BLaER1 (cell line): ENCODE measurements at regions not wholly inside any gene's neighbourhood (a gene's known extent, or its start where the extent isn't known, plus 50 kb on each side); places are given as distances from the start of the nearest gene placed in this dataset.

Experiments
- H3K27ac ChIP-seq: shearing (Covaris generic); formaldehyde crosslinking; 2 replicates; pipeline ENCODE4 v1.8.1; 2022
- H3K27me3 ChIP-seq: shearing (Covaris generic); formaldehyde crosslinking; 2 replicates; pipeline ENCODE4 v1.8.1; 2022
- H3K36me3 ChIP-seq: shearing (Covaris generic); formaldehyde crosslinking; 2 replicates; pipeline ENCODE4 v1.8.1; 2022
- H3K4me1 ChIP-seq: shearing (Covaris generic); formaldehyde crosslinking; 2 replicates; pipeline ENCODE4 v1.8.1; 2022
- H3K4me2 ChIP-seq: shearing (Covaris generic); formaldehyde crosslinking; 2 replicates; pipeline ENCODE4 v1.8.1; 2022
- H3K4me3 ChIP-seq: shearing (Covaris generic); formaldehyde crosslinking; 2 replicates; pipeline ENCODE4 v1.8.1; 2022
- H3K9ac ChIP-seq: shearing (Covaris generic); formaldehyde crosslinking; 2 replicates; pipeline ENCODE4 v1.8.1; 2022
- H3K9me3 ChIP-seq: shearing (Covaris generic); formaldehyde crosslinking; 2 replicates; pipeline ENCODE4 v1.8.1; 2022
- H4K20me1 ChIP-seq: shearing (Covaris generic); formaldehyde crosslinking; 2 replicates; pipeline ENCODE4 v1.8.1; 2022
- Cebpa-rat ChIP-seq: shearing (Covaris generic); IDR thresholded peaks from 2 replicates; pipeline ENCODE4 v1.8.1; 2022

- TF ChIP-seq Cebpa-rat = no peak
- Histone ChIP-seq H4K20me1 (no peaks in the 10 kb centered on the region), H3K4me2 (no peak overlapping the region), H3K9ac (no peak overlapping the region), H3K27ac (no peak overlapping the region), H3K36me3 (no peaks in the 10 kb centered on the region), H3K4me1 (no peaks in the 10 kb centered on the region), H3K9me3 (0 out of 2 replicates have a peak, but pooled peaks cover 3% of the 10 kb centered on the region), H3K27me3 (no peaks in the 10 kb centered on the region), H3K4me3 (no peak overlapping the region)
Observed at GRCh38 chr6:105825210-105825609, 260.9 kb upstream of the PRDM1 start.

- Histone ChIP-seq H3K36me3 (no peaks in the 10 kb centered on the region), H3K4me1 (no peaks in the 10 kb centered on the region), H3K9ac (no peak overlapping the region), H4K20me1 (no peaks in the 10 kb centered on the region), H3K27ac (no peak overlapping the region), H3K9me3 (0 out of 2 replicates have a peak, but pooled peaks cover 3% of the 10 kb centered on the region), H3K27me3 (no peaks in the 10 kb centered on the region), H3K4me3 (no peak overlapping the region), H3K4me2 (no peak overlapping the region)
- no peak for TF ChIP-seq Cebpa-rat
Observed at GRCh38 chr6:105824732-105825131, 261.4 kb upstream of the PRDM1 start.

- Histone ChIP-seq H3K27me3 (no peaks in the 10 kb centered on the region), H3K27ac (no peak overlapping the region), H4K20me1 (no peaks in the 10 kb centered on the region), H3K4me3 (no peak overlapping the region), H3K4me2 (no peak overlapping the region), H3K9me3 (no peaks in the 10 kb centered on the region), H3K36me3 (no peaks in the 10 kb centered on the region), H3K9ac (no peak overlapping the region), H3K4me1 (no peaks in the 10 kb centered on the region)
- no peak for TF ChIP-seq Cebpa-rat
Observed at GRCh38 chr6:105821777-105822176, 264.4 kb upstream of the PRDM1 start.

- Histone ChIP-seq H3K4me1 (no peaks in the 10 kb centered on the region), H3K9ac (no peak overlapping the region), H3K4me2 (no peak overlapping the region), H3K36me3 (no peaks in the 10 kb centered on the region), H3K27ac (no peak overlapping the region), H3K4me3 (no peak overlapping the region), H3K27me3 (no peaks in the 10 kb centered on the region), H4K20me1 (no peaks in the 10 kb centered on the region), H3K9me3 (no peaks in the 10 kb centered on the region)
- no peak for TF ChIP-seq Cebpa-rat
Observed at GRCh38 chr6:105821027-105821426, 265.1 kb upstream of the PRDM1 start.

- Histone ChIP-seq H3K27ac (no peak overlapping the region), H3K36me3 (no peaks in the 10 kb centered on the region)
Observed at GRCh38 chr6:105819745-105820144, 266.4 kb upstream of the PRDM1 start.

GRCh38 chr6:105818505-105818904 lies 267.6 kb upstream of the PRDM1 start:
- Histone ChIP-seq H3K4me1 (0 out of 2 replicates have a peak, but pooled peaks cover 7% of the 10 kb centered on the region), H3K9ac (no peak overlapping the region), H3K4me2 (no peak overlapping the region), H3K27ac (no peak overlapping the region), H3K36me3 (no peaks in the 10 kb centered on the region), H3K27me3 (no peaks in the 10 kb centered on the region), H3K4me3 (no peak overlapping the region), H3K9me3 (no peaks in the 10 kb centered on the region), H4K20me1 (no peaks in the 10 kb centered on the region)
- TF ChIP-seq Cebpa-rat = no peak

More at GRCh38 chr6:105819745-105820144, 266.4 kb upstream of the PRDM1 start:
- Histone ChIP-seq H4K20me1 (no peaks in the 10 kb centered on the region), H3K9me3 (no peaks in the 10 kb centered on the region), H3K4me2 (no peak overlapping the region), H3K4me3 (no peak overlapping the region), H3K9ac (no peak overlapping the region), H3K27me3 (no peaks in the 10 kb centered on the region), H3K4me1 (0 out of 2 replicates have a peak, but pooled peaks cover 5% of the 10 kb centered on the region)
- TF ChIP-seq Cebpa-rat = no peak

- Histone ChIP-seq H3K9ac (no peak overlapping the region), H3K36me3 (no peaks in the 10 kb centered on the region), H3K4me2 (no peak overlapping the region), H3K9me3 (no peaks in the 10 kb centered on the region), H3K4me1 (0 out of 2 replicates have a peak, but pooled peaks cover 7% of the 10 kb centered on the region), H4K20me1 (no peaks in the 10 kb centered on the region), H3K27me3 (no peaks in the 10 kb centered on the region), H3K4me3 (no peak overlapping the region), H3K27ac (no peak overlapping the region)
- TF ChIP-seq Cebpa-rat = no peak
Observed at GRCh38 chr6:105817961-105818360, 268.2 kb upstream of the PRDM1 start.

- no peaks in the 10 kb centered on the region for H3K27me3 ChIP-seq
- no peaks in the 10 kb centered on the region for H3K9me3 ChIP-seq
- no peak overlapping the region for H3K27ac ChIP-seq
- H3K4me1 ChIP-seq = 0 out of 2 replicates have a peak, but pooled peaks cover 7% of the 10 kb centered on the region
- H3K36me3 ChIP-seq = no peaks in the 10 kb centered on the region
- H4K20me1 ChIP-seq = no peaks in the 10 kb centered on the region
- no peak for TF ChIP-seq Cebpa-rat
- no peak overlapping the region for H3K4me3 ChIP-seq
- no peak overlapping the region for H3K4me2 ChIP-seq
- H3K9ac ChIP-seq = no peak overlapping the region
Observed at GRCh38 chr6:105817370-105817769, 268.8 kb upstream of the PRDM1 start.

- no peak overlapping the region for H3K9ac ChIP-seq
- H4K20me1 ChIP-seq = no peaks in the 10 kb centered on the region
- 0 out of 2 replicates have a peak, but pooled peaks cover 7% of the 10 kb centered on the region for H3K4me1 ChIP-seq
- H3K4me3 ChIP-seq = no peak overlapping the region
- H3K4me2 ChIP-seq = no peak overlapping the region
- no peaks in the 10 kb centered on the region for H3K36me3 ChIP-seq
- no peaks in the 10 kb centered on the region for H3K27me3 ChIP-seq
- no peak overlapping the region for H3K27ac ChIP-seq
- no peak for TF ChIP-seq Cebpa-rat
- no peaks in the 10 kb centered on the region for H3K9me3 ChIP-seq
Observed at GRCh38 chr6:105816847-105817246, 269.3 kb upstream of the PRDM1 start.

GRCh38 chr6:105815661-105816555 lies 270.2 kb upstream of the PRDM1 start:
- Histone ChIP-seq H3K4me1 (0 out of 2 replicates have a peak, but pooled peaks cover 8% of the 10 kb centered on the region), H3K9me3 (no peaks in the 10 kb centered on the region), H3K27me3 (no peaks in the 10 kb centered on the region), H4K20me1 (no peaks in the 10 kb centered on the region), H3K9ac (no peak overlapping the region), H3K36me3 (no peaks in the 10 kb centered on the region), H3K4me3 (no peak overlapping the region), H3K4me2 (no peak overlapping the region), H3K27ac (no peak overlapping the region)
- TF ChIP-seq Cebpa-rat = no peak
